Neural progenitor cell (in vitro differentiated cells): ENCODE measurements at regions not wholly inside any gene's neighbourhood (a gene's known extent, or its start where the extent isn't known, plus 50 kb on each side); places are given as distances from the start of the nearest gene placed in this dataset.

Source experiments
- DNase-seq: peaks from one replicate; pipeline ENCODE4 v3.0.0-alpha.2; 2016; ENCODE audit warnings: low spot score
- H2AFZ ChIP-seq: fragments of 200-600 bp; sonication (generic); replicated peaks from 2 replicates; pipeline ENCODE4 v1.6.1; 2016; ENCODE audit warnings: antibody characterized with exemption
- H3F3A ChIP-seq: fragments of 200-600 bp; sonication (generic); 2 replicates; pipeline ENCODE4 v1.6.1; 2016; ENCODE audit warnings: antibody characterized with exemption, low read depth
- H3K27ac ChIP-seq: fragments of 200-600 bp; sonication (generic); 2 replicates; pipeline ENCODE4 v1.5.1; 2016; ENCODE audit warnings: mild to moderate bottlenecking
- H3K27me3 ChIP-seq: fragments of 200-600 bp; sonication (generic); 2 replicates; pipeline ENCODE4 v1.6.1; 2016; ENCODE audit warnings: mild to moderate bottlenecking, moderate library complexity
- H3K36me3 ChIP-seq: fragments of 200-600 bp; sonication (generic); 2 replicates; pipeline ENCODE4 v1.5.1; 2016
- H3K4me1 ChIP-seq: fragments of 200-600 bp; sonication (generic); 2 replicates; pipeline ENCODE4 v1.6.1; 2016; ENCODE audit warnings: mixed run types
- H3K4me2 ChIP-seq: fragments of 200-600 bp; sonication (generic); 2 replicates; pipeline ENCODE4 v1.6.1; 2016
- H3K4me3 ChIP-seq: fragments of 200-600 bp; sonication (generic); 2 replicates; pipeline ENCODE4 v1.5.1; 2016
- H3K79me2 ChIP-seq: fragments of 200-600 bp; sonication (generic); 2 replicates; pipeline ENCODE4 v1.6.1; 2016; ENCODE audit warnings: low read depth
- H3K9ac ChIP-seq: fragments of 200-600 bp; sonication (generic); 2 replicates; pipeline ENCODE4 v1.6.1; 2016
- H3K9me3 ChIP-seq: fragments of 200-600 bp; sonication (generic); 2 replicates; pipeline ENCODE4 v1.5.1; 2016; ENCODE audit warnings: low read depth
- H4K20me1 ChIP-seq: fragments of 200-600 bp; sonication (generic); 2 replicates; pipeline ENCODE4 v1.6.1; 2016; ENCODE audit warnings: low read depth
- H3K27ac Mint-ChIP-seq: 3 replicates; pipeline ENCODE4 v1.8.0; 2021; ENCODE audit warnings: mixed read lengths
- H3K27me3 Mint-ChIP-seq: 2 replicates; pipeline ENCODE4 v1.8.0; 2022; ENCODE audit warnings: low read depth, mild to moderate bottlenecking, inconsistent platforms, moderate library complexity, mixed read lengths; ENCODE audit not compliant: insufficient read depth
- H3K36me3 Mint-ChIP-seq: 3 replicates; pipeline ENCODE4 v1.8.0; 2021; ENCODE audit warnings: mixed read lengths
- H3K4me1 Mint-ChIP-seq: 3 replicates; pipeline ENCODE4 v1.8.0; 2021; ENCODE audit warnings: mixed read lengths
- H3K4me3 Mint-ChIP-seq: 3 replicates; pipeline ENCODE4 v1.8.0; 2021; ENCODE audit warnings: mild to moderate bottlenecking, moderate library complexity, mixed read lengths
- H3K9me3 Mint-ChIP-seq: 3 replicates; pipeline ENCODE4 v1.8.0; 2020; ENCODE audit warnings: mixed read lengths
- EZH2 ChIP-seq: fragments of 200-600 bp; sonication (generic); IDR thresholded peaks from 2 replicates; pipeline ENCODE4 v1.6.1; 2017; ENCODE audit warnings: antibody characterized with exemption, mild to moderate bottlenecking, moderate library complexity
- EZH2phosphoT487 ChIP-seq: fragments of 200-600 bp; sonication (generic); IDR thresholded peaks from 2 replicates; pipeline ENCODE4 v1.6.1; 2017; ENCODE audit warnings: antibody characterized with exemption
- TF ChIP-seq, protein P1 (sequence below): fragments of 200-600 bp; sonication (generic); IDR thresholded peaks from 2 replicates; pipeline ENCODE4 v1.5.1; 2017; ENCODE audit warnings: antibody characterized with exemption, mild to moderate bottlenecking

DNA sequence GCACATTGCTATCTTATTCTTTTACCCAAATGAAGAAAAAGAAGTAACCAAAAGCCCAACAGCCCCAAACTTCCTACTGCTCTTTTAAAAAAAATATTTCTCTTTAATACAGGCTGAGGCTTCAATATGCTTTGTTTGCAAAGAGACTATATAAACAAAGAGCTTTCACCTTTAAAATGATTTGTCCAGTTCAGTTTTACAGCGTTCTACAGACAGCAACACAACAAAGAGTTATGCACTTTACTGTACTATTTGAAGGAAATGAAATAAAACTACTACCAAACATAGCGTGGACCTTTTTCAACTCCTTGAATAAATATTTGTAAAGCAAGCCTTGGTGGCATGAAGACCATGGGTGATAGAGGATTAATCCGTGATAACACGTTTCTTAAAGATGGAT, 151.2 kb downstream of the FGF9 start:
- H2AFZ ChIP-seq = no peak overlapping the region

DNA sequence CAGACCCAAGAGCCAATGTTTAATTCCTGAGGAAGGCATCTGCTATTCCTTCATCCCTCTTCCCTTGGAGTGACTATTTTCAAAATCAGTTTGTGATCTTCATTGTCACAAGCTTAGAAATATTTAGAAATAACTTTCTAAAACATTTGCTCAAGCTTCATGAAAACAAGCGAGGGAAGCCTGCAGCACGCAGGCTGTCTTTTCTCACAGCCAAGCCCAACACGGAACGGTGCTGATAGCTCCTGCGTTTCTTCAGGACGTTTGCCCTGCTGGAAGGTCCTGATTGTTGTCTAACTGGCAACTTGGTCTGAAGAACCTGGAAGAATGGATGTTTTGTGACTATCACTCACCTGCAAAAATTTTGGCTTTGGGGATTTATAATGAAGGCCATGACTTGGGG, 152.5 kb downstream of the FGF9 start:
- no peak for DNase-seq
- peaks cover 5% of the 10 kb centered on the region for H3K9me3 Mint-ChIP-seq
- H3K27ac ChIP-seq = no peak overlapping the region
- no peaks in the 10 kb centered on the region for H3F3A ChIP-seq
- no peaks in the 10 kb centered on the region for H3K36me3 ChIP-seq
- TF ChIP-seq EZH2 = no peak
- TF ChIP-seq EZH2phosphoT487 = no peak
- TF ChIP-seq, protein P1, sequence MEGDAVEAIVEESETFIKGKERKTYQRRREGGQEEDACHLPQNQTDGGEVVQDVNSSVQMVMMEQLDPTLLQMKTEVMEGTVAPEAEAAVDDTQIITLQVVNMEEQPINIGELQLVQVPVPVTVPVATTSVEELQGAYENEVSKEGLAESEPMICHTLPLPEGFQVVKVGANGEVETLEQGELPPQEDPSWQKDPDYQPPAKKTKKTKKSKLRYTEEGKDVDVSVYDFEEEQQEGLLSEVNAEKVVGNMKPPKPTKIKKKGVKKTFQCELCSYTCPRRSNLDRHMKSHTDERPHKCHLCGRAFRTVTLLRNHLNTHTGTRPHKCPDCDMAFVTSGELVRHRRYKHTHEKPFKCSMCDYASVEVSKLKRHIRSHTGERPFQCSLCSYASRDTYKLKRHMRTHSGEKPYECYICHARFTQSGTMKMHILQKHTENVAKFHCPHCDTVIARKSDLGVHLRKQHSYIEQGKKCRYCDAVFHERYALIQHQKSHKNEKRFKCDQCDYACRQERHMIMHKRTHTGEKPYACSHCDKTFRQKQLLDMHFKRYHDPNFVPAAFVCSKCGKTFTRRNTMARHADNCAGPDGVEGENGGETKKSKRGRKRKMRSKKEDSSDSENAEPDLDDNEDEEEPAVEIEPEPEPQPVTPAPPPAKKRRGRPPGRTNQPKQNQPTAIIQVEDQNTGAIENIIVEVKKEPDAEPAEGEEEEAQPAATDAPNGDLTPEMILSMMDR = no peak
- peaks cover 5% of the 10 kb centered on the region for H3K4me1 Mint-ChIP-seq
- H3K4me3 ChIP-seq = no peak overlapping the region
- no peak overlapping the region for H3K27ac Mint-ChIP-seq
- no peaks in the 10 kb centered on the region for H3K4me1 ChIP-seq
- H3K27me3 ChIP-seq = no peaks in the 10 kb centered on the region
- H2AFZ ChIP-seq = no peak overlapping the region
- H3K27me3 Mint-ChIP-seq = peaks cover 5% of the 10 kb centered on the region
- H3K9ac ChIP-seq = no peak overlapping the region
- H3K4me3 Mint-ChIP-seq = no peak overlapping the region
- no peaks in the 10 kb centered on the region for H3K36me3 Mint-ChIP-seq
- no peaks in the 10 kb centered on the region for H3K9me3 ChIP-seq
- no peak overlapping the region for H3K4me2 ChIP-seq
- no peaks in the 10 kb centered on the region for H4K20me1 ChIP-seq
- no peaks in the 10 kb centered on the region for H3K79me2 ChIP-seq

More for the DNA sequence above, 151.2 kb downstream of the FGF9 start:
- peaks cover 3% of the 10 kb centered on the region for H3K27me3 Mint-ChIP-seq
- H3K79me2 ChIP-seq = no peaks in the 10 kb centered on the region
- TF ChIP-seq EZH2 (no peak), EZH2phosphoT487 (no peak)
- TF ChIP-seq, protein P1 = no peak
- DNase-seq = no peak
- no peaks in the 10 kb centered on the region for H3K36me3 ChIP-seq
- peaks cover 6% of the 10 kb centered on the region for H3K4me1 Mint-ChIP-seq
- H3K4me2 ChIP-seq = no peak overlapping the region
- no peak overlapping the region for H3K9ac ChIP-seq
- H3K4me1 ChIP-seq = no peaks in the 10 kb centered on the region
- peaks cover 7% of the 10 kb centered on the region for H3K9me3 Mint-ChIP-seq
- H3K36me3 Mint-ChIP-seq = no peaks in the 10 kb centered on the region
- H3K27ac Mint-ChIP-seq = no peak overlapping the region
- no peaks in the 10 kb centered on the region for H3K9me3 ChIP-seq
- no peaks in the 10 kb centered on the region for H3F3A ChIP-seq
- H3K4me3 Mint-ChIP-seq = no peak overlapping the region
- no peaks in the 10 kb centered on the region for H4K20me1 ChIP-seq
- H3K27me3 ChIP-seq = no peaks in the 10 kb centered on the region
- no peak overlapping the region for H3K4me3 ChIP-seq
- no peak overlapping the region for H3K27ac ChIP-seq

DNA sequence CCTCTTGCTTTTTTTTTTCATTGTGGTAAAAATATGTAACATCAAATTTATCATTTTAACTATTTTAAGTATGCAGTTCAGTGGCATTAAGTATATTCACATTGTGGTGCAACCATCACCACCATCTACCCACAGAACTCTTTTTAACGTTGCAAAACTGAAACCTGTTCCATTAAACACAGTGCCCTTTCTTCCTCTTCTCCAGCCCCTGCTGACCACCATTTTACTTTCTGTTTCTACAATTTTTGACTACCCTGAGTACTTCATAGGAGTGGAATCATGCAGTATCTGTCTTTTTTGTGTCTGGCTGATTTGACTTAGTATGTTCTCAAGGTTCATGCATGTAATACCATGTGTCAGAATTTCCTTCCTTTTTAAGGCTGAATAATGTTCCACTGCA, 153.1 kb downstream of the FGF9 start:
- Histone ChIP-seq H3K4me2 (no peak overlapping the region), H3K4me1 (no peaks in the 10 kb centered on the region), H3K9me3 (no peaks in the 10 kb centered on the region), H3K4me3 (no peak overlapping the region), H3K27me3 (no peaks in the 10 kb centered on the region), H4K20me1 (no peaks in the 10 kb centered on the region), H3F3A (no peaks in the 10 kb centered on the region), H3K27ac (no peak overlapping the region), H3K9ac (no peak overlapping the region), H2AFZ (no peak overlapping the region), H3K36me3 (no peaks in the 10 kb centered on the region), H3K79me2 (no peaks in the 10 kb centered on the region)
- H3K9me3 Mint-ChIP-seq = peaks cover under 1% of the 10 kb centered on the region
- H3K36me3 Mint-ChIP-seq = no peaks in the 10 kb centered on the region
- H3K27ac Mint-ChIP-seq = no peak overlapping the region
- H3K4me3 Mint-ChIP-seq = no peak overlapping the region
- H3K4me1 Mint-ChIP-seq = no peaks in the 10 kb centered on the region
- TF ChIP-seq EZH2 = no peak
- TF ChIP-seq, protein P1 = no peak
- peaks cover 5% of the 10 kb centered on the region for H3K27me3 Mint-ChIP-seq
- no peak for DNase-seq

GRCh38 chr13:21825186-21825585, 154.3 kb downstream of the FGF9 start:
- no peak for TF ChIP-seq EZH2
- TF ChIP-seq EZH2phosphoT487 = no peak
- H3K9me3 Mint-ChIP-seq = no peaks in the 10 kb centered on the region
- Histone ChIP-seq H3F3A (no peaks in the 10 kb centered on the region), H3K9me3 (no peaks in the 10 kb centered on the region), H3K4me1 (no peaks in the 10 kb centered on the region), H3K27me3 (no peaks in the 10 kb centered on the region), H4K20me1 (no peaks in the 10 kb centered on the region), H3K9ac (no peak overlapping the region), H3K27ac (no peak overlapping the region), H3K4me2 (no peak overlapping the region), H3K4me3 (no peak overlapping the region), H2AFZ (no peak overlapping the region), H3K79me2 (no peaks in the 10 kb centered on the region), H3K36me3 (no peaks in the 10 kb centered on the region)
- peaks cover 5% of the 10 kb centered on the region for H3K27me3 Mint-ChIP-seq
- no peaks in the 10 kb centered on the region for H3K4me1 Mint-ChIP-seq
- no peak overlapping the region for H3K4me3 Mint-ChIP-seq
- DNase-seq = no peak
- no peak overlapping the region for H3K27ac Mint-ChIP-seq
- H3K36me3 Mint-ChIP-seq = no peaks in the 10 kb centered on the region
